Keratinocyte (primary cell): ENCODE measurements at regions not wholly inside any gene's neighbourhood (a gene's known extent, or its start where the extent isn't known, plus 50 kb on each side); places are given as distances from the start of the nearest gene placed in this dataset.
A peak's percentile ranks its signal among the peaks of the same experiment; 100 is the strongest.

Experiments
- EZH2 ChIP-seq: IDR thresholded peaks from one replicate; pipeline ENCODE4 v1.6.1; 2012; ENCODE audit warnings: inconsistent platforms, mild to moderate bottlenecking, low read length, moderate library complexity
- TF ChIP-seq, protein P1 (sequence below), 3 experiments: IDR thresholded peaks in 1 of 3; conservative IDR thresholded peaks in 1 of 3; optimal IDR thresholded peaks in 1 of 3; 2 replicates in 2 of 3; 3 replicates in 1 of 3; pipeline versions ENCODE3 to v1.5.1; 2011; ENCODE audit warnings: low read length in 3 of 3, mild to moderate bottlenecking in 3 of 3, moderate library complexity in 2 of 3, control low read depth in 1 of 3, inconsistent platforms in 1 of 3; ENCODE audit not compliant: insufficient read depth in 2 of 3; ENCODE audit errors: extremely low read depth in 1 of 3

DNA sequence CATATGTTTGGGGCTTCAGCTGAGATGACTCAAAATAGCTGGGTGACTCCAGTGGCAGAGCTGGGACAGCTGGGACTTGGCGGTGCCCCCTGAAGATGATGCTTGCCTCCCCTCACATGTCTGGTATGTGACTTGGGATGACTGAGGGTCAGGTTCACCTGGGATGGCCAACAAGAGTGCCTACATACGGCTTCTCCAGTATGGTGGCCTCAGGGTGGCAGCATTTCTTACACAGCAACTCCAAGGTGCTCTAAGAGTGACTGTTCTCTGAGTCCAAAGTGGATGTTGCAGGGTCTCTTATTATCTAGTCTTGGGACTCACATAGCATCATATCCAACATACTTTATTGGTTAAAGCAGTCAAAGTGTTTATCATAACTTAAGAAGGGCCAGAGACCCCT is 87.8 kb upstream of the CENPW start:
- TF ChIP-seq, protein P1, sequence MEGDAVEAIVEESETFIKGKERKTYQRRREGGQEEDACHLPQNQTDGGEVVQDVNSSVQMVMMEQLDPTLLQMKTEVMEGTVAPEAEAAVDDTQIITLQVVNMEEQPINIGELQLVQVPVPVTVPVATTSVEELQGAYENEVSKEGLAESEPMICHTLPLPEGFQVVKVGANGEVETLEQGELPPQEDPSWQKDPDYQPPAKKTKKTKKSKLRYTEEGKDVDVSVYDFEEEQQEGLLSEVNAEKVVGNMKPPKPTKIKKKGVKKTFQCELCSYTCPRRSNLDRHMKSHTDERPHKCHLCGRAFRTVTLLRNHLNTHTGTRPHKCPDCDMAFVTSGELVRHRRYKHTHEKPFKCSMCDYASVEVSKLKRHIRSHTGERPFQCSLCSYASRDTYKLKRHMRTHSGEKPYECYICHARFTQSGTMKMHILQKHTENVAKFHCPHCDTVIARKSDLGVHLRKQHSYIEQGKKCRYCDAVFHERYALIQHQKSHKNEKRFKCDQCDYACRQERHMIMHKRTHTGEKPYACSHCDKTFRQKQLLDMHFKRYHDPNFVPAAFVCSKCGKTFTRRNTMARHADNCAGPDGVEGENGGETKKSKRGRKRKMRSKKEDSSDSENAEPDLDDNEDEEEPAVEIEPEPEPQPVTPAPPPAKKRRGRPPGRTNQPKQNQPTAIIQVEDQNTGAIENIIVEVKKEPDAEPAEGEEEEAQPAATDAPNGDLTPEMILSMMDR (optimal IDR thresholded peaks at IDR 0.05 in 1 of 3, IDR thresholded peaks at IDR 0.05 in 1 of 3, conservative IDR thresholded peaks at IDR 0.05 in 1 of 3; ENCODE audit: extremely low read depth in 1 of 3, insufficient read depth in 2 of 3, low read length in 3 of 3), result peak in 1 of 3 experiments; percentile 16
- no peak for TF ChIP-seq EZH2
